NB4 (cell line): ENCODE measurements at regions not wholly inside any gene's neighbourhood (a gene's known extent, or its start where the extent isn't known, plus 50 kb on each side); places are given as distances from the start of the nearest gene placed in this dataset.

Experiments used
- POLR2A ChIP-seq: IDR thresholded peaks from 2 replicates; pipeline ENCODE4 v1.6.1; 2011; ENCODE audit warnings: mild to moderate bottlenecking; ENCODE audit not compliant: insufficient read length; ENCODE audit errors: extremely low read depth
- TF ChIP-seq, protein P1 (sequence below): IDR thresholded peaks from one replicate; pipeline ENCODE4 v1.5.1; 2012; ENCODE audit warnings: low read depth, low read length

DNA sequence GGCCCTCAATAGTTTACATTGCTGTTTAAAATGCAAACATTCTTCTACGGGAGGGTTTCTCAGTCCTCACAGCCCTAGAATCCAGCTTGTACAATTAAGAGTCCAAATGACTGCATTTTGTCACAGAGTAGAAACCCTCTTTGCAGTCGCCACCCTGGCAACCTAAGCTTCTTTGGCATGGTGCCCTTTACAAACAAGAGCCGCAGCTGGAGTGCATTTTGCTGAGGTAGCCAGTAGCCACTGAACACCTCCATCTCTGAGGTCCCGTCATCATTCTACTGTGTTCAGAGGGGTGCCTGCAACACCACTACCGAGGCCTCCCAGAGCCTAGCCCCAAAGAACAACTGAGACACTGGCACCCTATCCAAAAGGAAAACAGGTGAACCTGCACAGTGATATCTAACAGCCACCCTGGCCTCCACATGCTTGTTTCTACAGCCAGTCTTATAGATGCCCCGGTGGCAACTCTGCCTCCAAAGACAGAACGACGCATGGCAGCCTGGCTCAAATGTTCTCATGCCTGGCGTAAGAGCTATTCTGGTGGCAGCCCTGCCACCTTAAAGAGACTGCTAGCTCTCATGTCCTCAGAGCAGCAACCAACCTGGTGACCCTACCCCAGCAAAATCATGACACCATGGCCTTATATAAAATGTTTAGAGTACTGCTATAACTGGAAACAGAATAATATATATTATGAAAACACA, 801.9 kb downstream of the TECRL start:
- TF ChIP-seq, protein P1, sequence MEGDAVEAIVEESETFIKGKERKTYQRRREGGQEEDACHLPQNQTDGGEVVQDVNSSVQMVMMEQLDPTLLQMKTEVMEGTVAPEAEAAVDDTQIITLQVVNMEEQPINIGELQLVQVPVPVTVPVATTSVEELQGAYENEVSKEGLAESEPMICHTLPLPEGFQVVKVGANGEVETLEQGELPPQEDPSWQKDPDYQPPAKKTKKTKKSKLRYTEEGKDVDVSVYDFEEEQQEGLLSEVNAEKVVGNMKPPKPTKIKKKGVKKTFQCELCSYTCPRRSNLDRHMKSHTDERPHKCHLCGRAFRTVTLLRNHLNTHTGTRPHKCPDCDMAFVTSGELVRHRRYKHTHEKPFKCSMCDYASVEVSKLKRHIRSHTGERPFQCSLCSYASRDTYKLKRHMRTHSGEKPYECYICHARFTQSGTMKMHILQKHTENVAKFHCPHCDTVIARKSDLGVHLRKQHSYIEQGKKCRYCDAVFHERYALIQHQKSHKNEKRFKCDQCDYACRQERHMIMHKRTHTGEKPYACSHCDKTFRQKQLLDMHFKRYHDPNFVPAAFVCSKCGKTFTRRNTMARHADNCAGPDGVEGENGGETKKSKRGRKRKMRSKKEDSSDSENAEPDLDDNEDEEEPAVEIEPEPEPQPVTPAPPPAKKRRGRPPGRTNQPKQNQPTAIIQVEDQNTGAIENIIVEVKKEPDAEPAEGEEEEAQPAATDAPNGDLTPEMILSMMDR, result no peak
- TF ChIP-seq POLR2A, result no peak
